Endothelial cell of umbilical vein (primary cell): ENCODE measurements at regions not wholly inside any gene's neighbourhood (a gene's known extent, or its start where the extent isn't known, plus 50 kb on each side); places are given as distances from the start of the nearest gene placed in this dataset.

Experiments
- BruUV-seq: library from RNA; stranded (reverse); fragments of 400-500 nt; replicated peaks from 2 replicates; lab custom pipeline; 2021; lab: Mats Ljungman, UMichigan
- CTCF ChIA-PET: fragments of 300-600, 350-600 bp; sonication (Branson Sonifier 250); formaldehyde crosslinking; loops from one replicate; lab custom pipeline; 2021; ENCODE audit warnings: antibody characterized with exemption, inconsistent platforms; lab: Charles Lee
- POLR2A ChIA-PET: fragments of 300-600, 350-600 bp; sonication (Branson Sonifier 250); formaldehyde crosslinking; loops from one replicate; lab custom pipeline; 2021; ENCODE audit warnings: antibody characterized with exemption, inconsistent platforms; lab: Charles Lee
- DNase-seq: peaks from one replicate; pipeline ENCODE4 v3.0.0-alpha.2; 2011; ENCODE audit warnings: low read depth, low spot score
- FAIRE-seq: peaks from 2 replicates; lab custom pipeline; 2011; peaks lifted over from hg19 to GRCh38; lab: Jason Lieb, UNC
- H2AFZ ChIP-seq: 2 replicates; pipeline ENCODE4 v1.6.0; 2012; ENCODE audit warnings: low read depth, low read length, control low read depth, inconsistent platforms
- H3K27ac ChIP-seq: 2 replicates; pipeline ENCODE4 v1.5.1; 2011; ENCODE audit warnings: low read depth, mild to moderate bottlenecking, control low read depth, low read length, moderate library complexity; ENCODE audit not compliant: insufficient read depth
- H3K27me3 ChIP-seq, 2 experiments: 2 replicates each; pipeline versions ENCODE4 v1.6.0 to v1.6.1; 2011; ENCODE audit warnings: low read length in 2 of 2, mixed read lengths in 1 of 2; ENCODE audit not compliant: control insufficient read depth in 2 of 2, insufficient read depth in 2 of 2
- H3K36me3 ChIP-seq, 2 experiments: 2 replicates in 1 of 2; 3 replicates in 1 of 2; pipeline ENCODE4 v1.5.1; 2011; ENCODE audit warnings: low read length in 2 of 2, mild to moderate bottlenecking in 1 of 2, moderate library complexity in 1 of 2; ENCODE audit not compliant: control insufficient read depth in 2 of 2, insufficient read depth in 2 of 2; ENCODE audit errors: extremely low read depth in 1 of 2
- H3K4me1 ChIP-seq: 3 replicates; pipeline ENCODE4 v1.5.1; 2011; ENCODE audit warnings: mild to moderate bottlenecking, low read length; ENCODE audit not compliant: control insufficient read depth, insufficient read depth; ENCODE audit errors: extremely low read depth
- H3K4me2 ChIP-seq: 2 replicates; pipeline ENCODE4 v1.6.1; 2011; ENCODE audit warnings: low read length, control low read depth, mixed read lengths; ENCODE audit not compliant: insufficient read depth
- H3K4me3 ChIP-seq, 3 experiments: fragments of 200-600 bp in 1 of 3; sonication (generic), shearing (Covaris generic) in 1 of 3; replicated peaks in 1 of 3; 2 replicates each; pipeline ENCODE4 v1.5.1; 2011 to 2016; ENCODE audit warnings: control low read depth in 3 of 3, low read length in 3 of 3, mild to moderate bottlenecking in 2 of 3, inconsistent platforms in 1 of 3, low read depth in 1 of 3, moderate library complexity in 1 of 3; ENCODE audit not compliant: insufficient read depth in 1 of 3
- H3K79me2 ChIP-seq: 2 replicates; pipeline ENCODE4 v1.6.0; 2012; ENCODE audit warnings: low read length, inconsistent platforms; ENCODE audit not compliant: control insufficient read depth, insufficient read depth
- H3K9ac ChIP-seq: replicated peaks from 2 replicates; pipeline ENCODE3; 2011; ENCODE audit warnings: low read length, control low read depth; ENCODE audit not compliant: insufficient read depth; ENCODE audit errors: extremely low read depth
- H3K9me1 ChIP-seq: replicated peaks from 3 replicates; pipeline ENCODE4 v1.6.0; 2011; ENCODE audit warnings: mild to moderate bottlenecking, low read length; ENCODE audit not compliant: control insufficient read depth, insufficient read depth; ENCODE audit errors: extremely low read depth
- H3K9me3 ChIP-seq: replicated peaks from 2 replicates; pipeline ENCODE4 v1.5.1; 2012; ENCODE audit warnings: low read length, inconsistent platforms; ENCODE audit not compliant: control insufficient read depth, insufficient read depth
- H4K20me1 ChIP-seq: replicated peaks from 2 replicates; pipeline ENCODE3; 2011; ENCODE audit warnings: mild to moderate bottlenecking, low read length; ENCODE audit not compliant: control insufficient read depth, insufficient read depth; ENCODE audit errors: extremely low read depth
- CTCF ChIP-seq, 2 donors: IDR thresholded peaks; 1 replicate in 1 of 2; 2 replicates in 1 of 2; pipeline ENCODE4 v1.5.1; 2011; ENCODE audit warnings: low read length in 2 of 2, mild to moderate bottlenecking in 2 of 2, moderate library complexity in 2 of 2, control low read depth in 1 of 2, inconsistent platforms in 1 of 2, low read depth in 1 of 2; ENCODE audit not compliant: insufficient read depth in 1 of 2; ENCODE audit errors: extremely low read depth in 1 of 2
- EZH2 ChIP-seq: IDR thresholded peaks from 2 replicates; pipeline ENCODE4 v1.6.1; 2012; ENCODE audit warnings: borderline replicate concordance, low read depth, mild to moderate bottlenecking, moderate library complexity, low read length, inconsistent platforms; ENCODE audit not compliant: severe bottlenecking
- FOS ChIP-seq: IDR thresholded peaks from 2 replicates; pipeline ENCODE4 v1.6.1; 2011; ENCODE audit warnings: mild to moderate bottlenecking, low read length, moderate library complexity, borderline replicate concordance; ENCODE audit not compliant: insufficient read depth
- GATA2 ChIP-seq: IDR thresholded peaks from 2 replicates; pipeline ENCODE4 v1.7.0; 2011; ENCODE audit warnings: low read depth, mild to moderate bottlenecking, moderate library complexity, mixed read lengths, low read length; ENCODE audit not compliant: insufficient read length, insufficient read depth
- JUN ChIP-seq: IDR thresholded peaks from 2 replicates; pipeline ENCODE4 v1.6.1; 2011; ENCODE audit warnings: borderline replicate concordance, low read depth; ENCODE audit not compliant: insufficient read length, insufficient read depth
- MAX ChIP-seq: IDR thresholded peaks from 2 replicates; pipeline ENCODE4 v1.6.1; 2011; ENCODE audit not compliant: insufficient read depth, insufficient read length
- MYC ChIP-seq: IDR thresholded peaks from one replicate; pipeline ENCODE4 v1.6.1; 2011; ENCODE audit warnings: mild to moderate bottlenecking, low read depth, low read length
- POLR2A ChIP-seq: IDR thresholded peaks from 2 replicates; pipeline ENCODE4 v1.6.1; 2012; ENCODE audit warnings: low read depth, mild to moderate bottlenecking, control low read depth, low read length
- POLR2AphosphoS5 ChIP-seq: IDR thresholded peaks from 2 replicates; pipeline ENCODE4 v1.6.1; 2012; ENCODE audit warnings: low read depth, mild to moderate bottlenecking, control low read depth, low read length, moderate library complexity; ENCODE audit not compliant: insufficient read depth
- dilution Hi-C: fragments of 300-500 bp; cut with MboI; formaldehyde crosslinking; loops from one replicate; pipeline ENCODE4 v1.15.0; 2019; ENCODE audit warnings: low sequenced_read_pairs; ENCODE audit not compliant: extremely low pct_ligation_motif_present
- intact Hi-C: fragments of 100-400 bp; cut with micrococcal nuclease; formaldehyde crosslinking; loops from one replicate; pipeline ENCODE4 v1.10.0; 2022

GRCh38 chr4:53818104-53818503 lies 226.8 kb upstream of the LNX1 start:
- no peaks in the 10 kb centered on the region for H3K36me3 ChIP-seq
- no peaks in the 10 kb centered on the region for H3K79me2 ChIP-seq
- H3K4me3 ChIP-seq, result no peak overlapping the region
- TF ChIP-seq JUN, result no peak
- no peak for TF ChIP-seq FOS
- no peak for TF ChIP-seq EZH2
- TF ChIP-seq GATA2, result no peak
- TF ChIP-seq CTCF (IDR thresholded peaks at IDR 0.05; ENCODE audit: extremely low read depth in 1 of 2, insufficient read depth in 1 of 2, low read depth in 1 of 2, low read length in 2 of 2), result no peak
- no peak for TF ChIP-seq POLR2AphosphoS5
- no peak for TF ChIP-seq MAX
- no peak for TF ChIP-seq MYC
- no peak for TF ChIP-seq POLR2A
- no peak overlapping the region for H2AFZ ChIP-seq
- DNase-seq (no peak), FAIRE-seq (no peak)
- H3K27ac ChIP-seq, result no peak overlapping the region
- peaks cover 2 to 10% of the 10 kb centered on the region in 2 experiments for H3K27me3 ChIP-seq
- H3K9ac ChIP-seq, result no peak overlapping the region
- ChIA-PET POLR2A (no interaction called here), CTCF (interaction anchor here (0.9 kb wide), 1 partner anchor 416 kb away, joined by 3 read pairs; no protein-coding TSS in a partner anchor)
- intact Hi-C loops (no loop called here), dilution Hi-C loops (no loop called here)
- H3K9me3 ChIP-seq, result no peaks in the 10 kb centered on the region
- H3K9me1 ChIP-seq, result no peaks in the 10 kb centered on the region
- no TSS peak for BruUV-seq
- H3K4me2 ChIP-seq, result no peak overlapping the region
- no peaks in the 10 kb centered on the region for H3K4me1 ChIP-seq
- no peaks in the 10 kb centered on the region for H4K20me1 ChIP-seq
